PFSK-1 (cell line): ENCODE measurements at regions not wholly inside any gene's neighbourhood (a gene's known extent, or its start where the extent isn't known, plus 50 kb on each side); places are given as distances from the start of the nearest gene placed in this dataset.

Experiments used
- FOXP2 ChIP-seq: optimal IDR thresholded peaks from 2 replicates; pipeline ENCODE3; 2011; ENCODE audit warnings: borderline replicate concordance, control low read depth, inconsistent platforms; ENCODE audit not compliant: insufficient read depth; ENCODE audit errors: extremely low read length, extremely low read depth
- POLR2AphosphoS5 ChIP-seq: IDR thresholded peaks from 2 replicates; pipeline ENCODE4 v1.6.1; 2012; ENCODE audit warnings: low read depth, mild to moderate bottlenecking, control low read depth, low read length, moderate library complexity
- TAF1 ChIP-seq: IDR thresholded peaks from 2 replicates; pipeline ENCODE4 v1.6.1; 2012; ENCODE audit warnings: low read length, control low read depth, borderline replicate concordance; ENCODE audit not compliant: insufficient read depth
- TF ChIP-seq, protein P1 (sequence below), 2 experiments: IDR thresholded peaks; 2 replicates each; pipeline versions ENCODE4 v1.6.1 to v1.8.0; 2011 to 2012; ENCODE audit warnings: low read depth in 2 of 2, low read length in 2 of 2, control low read depth in 1 of 2, inconsistent platforms in 1 of 2, mild to moderate bottlenecking in 1 of 2, moderate library complexity in 1 of 2; ENCODE audit not compliant: insufficient read depth in 1 of 2

DNA sequence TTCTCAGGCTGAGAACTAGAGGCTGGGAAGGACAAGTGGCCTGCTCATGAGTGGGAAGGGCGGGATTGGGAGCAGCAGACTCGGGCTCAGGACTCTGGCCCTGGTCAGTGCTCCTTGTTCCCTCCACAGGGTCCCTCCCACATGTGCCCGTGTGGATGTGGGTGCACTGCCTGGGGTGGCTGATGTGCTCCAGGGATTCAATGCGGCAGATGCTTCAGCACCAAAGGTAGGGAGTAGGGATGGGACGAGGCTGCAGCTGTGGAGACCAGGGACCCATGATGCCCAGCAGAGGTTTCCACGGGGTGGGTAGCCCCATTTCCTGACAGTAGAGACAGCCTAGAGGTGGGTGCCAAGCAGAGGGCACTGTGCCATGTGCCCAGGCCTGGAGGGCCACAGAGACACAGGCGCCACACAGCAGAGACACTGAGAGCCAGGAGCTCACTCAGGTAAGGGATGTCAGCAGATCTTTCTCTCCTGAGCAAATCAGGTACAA, 89.5 kb downstream of the GGTLC2 start:
- TF ChIP-seq, protein P1, sequence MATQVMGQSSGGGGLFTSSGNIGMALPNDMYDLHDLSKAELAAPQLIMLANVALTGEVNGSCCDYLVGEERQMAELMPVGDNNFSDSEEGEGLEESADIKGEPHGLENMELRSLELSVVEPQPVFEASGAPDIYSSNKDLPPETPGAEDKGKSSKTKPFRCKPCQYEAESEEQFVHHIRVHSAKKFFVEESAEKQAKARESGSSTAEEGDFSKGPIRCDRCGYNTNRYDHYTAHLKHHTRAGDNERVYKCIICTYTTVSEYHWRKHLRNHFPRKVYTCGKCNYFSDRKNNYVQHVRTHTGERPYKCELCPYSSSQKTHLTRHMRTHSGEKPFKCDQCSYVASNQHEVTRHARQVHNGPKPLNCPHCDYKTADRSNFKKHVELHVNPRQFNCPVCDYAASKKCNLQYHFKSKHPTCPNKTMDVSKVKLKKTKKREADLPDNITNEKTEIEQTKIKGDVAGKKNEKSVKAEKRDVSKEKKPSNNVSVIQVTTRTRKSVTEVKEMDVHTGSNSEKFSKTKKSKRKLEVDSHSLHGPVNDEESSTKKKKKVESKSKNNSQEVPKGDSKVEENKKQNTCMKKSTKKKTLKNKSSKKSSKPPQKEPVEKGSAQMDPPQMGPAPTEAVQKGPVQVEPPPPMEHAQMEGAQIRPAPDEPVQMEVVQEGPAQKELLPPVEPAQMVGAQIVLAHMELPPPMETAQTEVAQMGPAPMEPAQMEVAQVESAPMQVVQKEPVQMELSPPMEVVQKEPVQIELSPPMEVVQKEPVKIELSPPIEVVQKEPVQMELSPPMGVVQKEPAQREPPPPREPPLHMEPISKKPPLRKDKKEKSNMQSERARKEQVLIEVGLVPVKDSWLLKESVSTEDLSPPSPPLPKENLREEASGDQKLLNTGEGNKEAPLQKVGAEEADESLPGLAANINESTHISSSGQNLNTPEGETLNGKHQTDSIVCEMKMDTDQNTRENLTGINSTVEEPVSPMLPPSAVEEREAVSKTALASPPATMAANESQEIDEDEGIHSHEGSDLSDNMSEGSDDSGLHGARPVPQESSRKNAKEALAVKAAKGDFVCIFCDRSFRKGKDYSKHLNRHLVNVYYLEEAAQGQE (IDR thresholded peaks at IDR 0.05; ENCODE audit: insufficient read depth in 1 of 2, low read depth in 2 of 2, low read length in 2 of 2): no peak
- TF ChIP-seq POLR2AphosphoS5 (no peak), TAF1 (no peak), FOXP2 (no peak)
